ENCODE measurements at regions not wholly inside any gene's neighbourhood (a gene's known extent, or its start where the extent isn't known, plus 50 kb on each side); places are given as distances from the start of the nearest gene placed in this dataset.

DNA sequence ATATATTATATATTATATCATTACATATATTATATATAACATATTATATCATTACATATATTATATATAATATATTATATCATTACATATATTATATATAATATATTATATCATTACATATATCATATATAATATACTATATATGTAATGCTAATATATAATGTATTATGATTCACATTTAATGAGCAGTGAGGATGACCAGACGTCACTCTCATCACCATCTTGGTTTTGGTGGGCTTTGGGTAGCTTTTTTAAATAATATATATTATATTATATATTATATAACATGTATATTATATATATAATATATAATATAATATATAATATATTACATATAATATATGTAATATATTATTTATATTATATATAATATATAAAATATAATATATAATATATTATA is 1189.4 kb upstream of the AUTS2 start:
- TF ChIP-seq, protein P1, sequence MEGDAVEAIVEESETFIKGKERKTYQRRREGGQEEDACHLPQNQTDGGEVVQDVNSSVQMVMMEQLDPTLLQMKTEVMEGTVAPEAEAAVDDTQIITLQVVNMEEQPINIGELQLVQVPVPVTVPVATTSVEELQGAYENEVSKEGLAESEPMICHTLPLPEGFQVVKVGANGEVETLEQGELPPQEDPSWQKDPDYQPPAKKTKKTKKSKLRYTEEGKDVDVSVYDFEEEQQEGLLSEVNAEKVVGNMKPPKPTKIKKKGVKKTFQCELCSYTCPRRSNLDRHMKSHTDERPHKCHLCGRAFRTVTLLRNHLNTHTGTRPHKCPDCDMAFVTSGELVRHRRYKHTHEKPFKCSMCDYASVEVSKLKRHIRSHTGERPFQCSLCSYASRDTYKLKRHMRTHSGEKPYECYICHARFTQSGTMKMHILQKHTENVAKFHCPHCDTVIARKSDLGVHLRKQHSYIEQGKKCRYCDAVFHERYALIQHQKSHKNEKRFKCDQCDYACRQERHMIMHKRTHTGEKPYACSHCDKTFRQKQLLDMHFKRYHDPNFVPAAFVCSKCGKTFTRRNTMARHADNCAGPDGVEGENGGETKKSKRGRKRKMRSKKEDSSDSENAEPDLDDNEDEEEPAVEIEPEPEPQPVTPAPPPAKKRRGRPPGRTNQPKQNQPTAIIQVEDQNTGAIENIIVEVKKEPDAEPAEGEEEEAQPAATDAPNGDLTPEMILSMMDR (IDR thresholded peaks at IDR 0.05 in 4 of 5, conservative IDR thresholded peaks at IDR 0.05 in 1 of 5): no peak
- no peak for TF ChIP-seq POLR2A (IDR thresholded peaks at IDR 0.05)

Data from gastrocnemius medialis (tissue), 4 donors.